ENCODE measurements at regions not wholly inside any gene's neighbourhood (a gene's known extent, or its start where the extent isn't known, plus 50 kb on each side); places are given as distances from the start of the nearest gene placed in this dataset.

GRCh38 chrX:149145845-149146285, 359.2 kb downstream of the IDS start:
- TF ChIP-seq CTCF (conservative IDR thresholded peaks at IDR 0.05; ENCODE audit: low read depth, low read length) (no peak), EZH2 (IDR thresholded peaks at IDR 0.05; ENCODE audit: low read length, unreplicated experiment) (no peak)
